Adrenal gland (tissue), 5 donors: ENCODE measurements at regions not wholly inside any gene's neighbourhood (a gene's known extent, or its start where the extent isn't known, plus 50 kb on each side); places are given as distances from the start of the nearest gene placed in this dataset.
"Not testable (repeated sequence)": the region's sequence is repeated elsewhere in the genome, so short reads cannot be mapped to it uniquely, and the experiment has no call there.

Experiments used
- CTCF ChIP-seq, 6 experiments: fragments of 450-650 bp in 4 of 6; fragments of 200-600 bp in 2 of 6; sonication (generic) in 1 of 6; IDR thresholded peaks; 1 replicate in 5 of 6; 2 replicates in 1 of 6; pipeline versions ENCODE4 v1.5.1 to v1.8.0; 2016 to 2021; ENCODE audit warnings: antibody characterized with exemption in 6 of 6, mild to moderate bottlenecking in 2 of 6, moderate library complexity in 1 of 6
- POLR2A ChIP-seq, 2 donors: fragments of 450-650 bp; IDR thresholded peaks; one replicate each; pipeline ENCODE4 v1.6.1; 2017; ENCODE audit warnings: antibody characterized with exemption in 2 of 2, mild to moderate bottlenecking in 2 of 2, moderate library complexity in 1 of 2
- donor health status: DM: no; HTN: no; CAD: no.

- TF ChIP-seq POLR2A, CTCF (IDR thresholded peaks at IDR 0.05): not testable (repeated sequence)
These were observed 526.5 kb upstream of the HTR2C start for GRCh38 chrX:114057422-114057821.
